Effector memory CD4-positive, alpha-beta T cell (primary cell): ENCODE measurements at regions not wholly inside any gene's neighbourhood (a gene's known extent, or its start where the extent isn't known, plus 50 kb on each side); places are given as distances from the start of the nearest gene placed in this dataset.

Source experiments
- DNase-seq, 3 donors: peaks; one replicate each; pipeline ENCODE4 v3.0.0-alpha.2; 2020
- H3K27ac ChIP-seq: 2 replicates; pipeline ENCODE4 v1.7.0; 2013; ENCODE audit warnings: mild to moderate bottlenecking, low read length, moderate library complexity; ENCODE audit not compliant: insufficient read depth, poor library complexity, severe bottlenecking
- H3K27me3 ChIP-seq: replicated peaks from 2 replicates; pipeline ENCODE4 v1.7.0; 2013; ENCODE audit warnings: mild to moderate bottlenecking, low read length; ENCODE audit not compliant: insufficient read depth, control insufficient read depth, poor library complexity, severe bottlenecking
- H3K36me3 ChIP-seq: 2 replicates; pipeline ENCODE4 v1.7.0; 2013; ENCODE audit warnings: mild to moderate bottlenecking, low read length, moderate library complexity; ENCODE audit not compliant: control insufficient read depth, insufficient read depth
- H3K4me1 ChIP-seq: 2 replicates; pipeline ENCODE4 v1.7.0; 2013; ENCODE audit warnings: low read length, mild to moderate bottlenecking; ENCODE audit not compliant: control insufficient read depth, insufficient read depth, poor library complexity, severe bottlenecking
- H3K4me3 ChIP-seq: 2 replicates; pipeline ENCODE4 v1.7.0; 2013; ENCODE audit warnings: low read length, low read depth, mild to moderate bottlenecking; ENCODE audit not compliant: insufficient read depth, poor library complexity, severe bottlenecking
- H3K9me3 ChIP-seq: 2 replicates; pipeline ENCODE4 v1.7.0; 2013; ENCODE audit warnings: mild to moderate bottlenecking, low read length, moderate library complexity; ENCODE audit not compliant: control insufficient read depth

GRCh38 chr9:27792971-27793689 lies 219.8 kb upstream of the C9orf72 start:
- H3K4me3 ChIP-seq, result no peak overlapping the region
- H3K27ac ChIP-seq, result no peak overlapping the region
- H3K4me1 ChIP-seq, result no peaks in the 10 kb centered on the region
- no peak for DNase-seq
- H3K27me3 ChIP-seq, result no peaks in the 10 kb centered on the region
- H3K9me3 ChIP-seq, result no peaks in the 10 kb centered on the region
- H3K36me3 ChIP-seq, result no peaks in the 10 kb centered on the region

GRCh38 chr9:27799326-27799725 lies 226.0 kb upstream of the C9orf72 start:
- Histone ChIP-seq H3K36me3 (no peaks in the 10 kb centered on the region), H3K4me1 (no peaks in the 10 kb centered on the region), H3K27me3 (no peaks in the 10 kb centered on the region), H3K27ac (no peak overlapping the region), H3K4me3 (no peak overlapping the region), H3K9me3 (no peaks in the 10 kb centered on the region)
- DNase-seq, result no peak

DNA sequence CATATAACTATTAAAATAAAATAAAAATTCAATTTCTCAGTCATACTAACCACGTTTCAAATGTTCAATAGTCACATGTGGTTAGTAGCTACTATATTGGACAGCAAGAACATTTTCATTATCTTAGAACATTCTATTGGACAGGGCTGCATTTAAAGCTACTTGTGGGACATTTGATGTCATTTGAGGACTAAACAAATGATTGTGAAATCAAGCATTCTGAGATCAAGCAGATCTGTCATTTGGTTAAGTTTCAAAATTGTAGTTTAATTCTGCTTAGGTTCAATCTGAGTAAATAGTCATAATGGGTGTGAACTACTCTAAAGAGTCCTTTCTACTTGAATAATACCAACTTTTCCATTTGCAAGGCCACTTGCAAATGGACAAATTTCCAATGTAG lies 226.9 kb upstream of the C9orf72 start:
- Histone ChIP-seq H3K4me1 (no peaks in the 10 kb centered on the region), H3K4me3 (no peak overlapping the region), H3K27me3 (no peaks in the 10 kb centered on the region), H3K27ac (no peak overlapping the region), H3K36me3 (no peaks in the 10 kb centered on the region), H3K9me3 (no peaks in the 10 kb centered on the region)
- no peak for DNase-seq

DNA sequence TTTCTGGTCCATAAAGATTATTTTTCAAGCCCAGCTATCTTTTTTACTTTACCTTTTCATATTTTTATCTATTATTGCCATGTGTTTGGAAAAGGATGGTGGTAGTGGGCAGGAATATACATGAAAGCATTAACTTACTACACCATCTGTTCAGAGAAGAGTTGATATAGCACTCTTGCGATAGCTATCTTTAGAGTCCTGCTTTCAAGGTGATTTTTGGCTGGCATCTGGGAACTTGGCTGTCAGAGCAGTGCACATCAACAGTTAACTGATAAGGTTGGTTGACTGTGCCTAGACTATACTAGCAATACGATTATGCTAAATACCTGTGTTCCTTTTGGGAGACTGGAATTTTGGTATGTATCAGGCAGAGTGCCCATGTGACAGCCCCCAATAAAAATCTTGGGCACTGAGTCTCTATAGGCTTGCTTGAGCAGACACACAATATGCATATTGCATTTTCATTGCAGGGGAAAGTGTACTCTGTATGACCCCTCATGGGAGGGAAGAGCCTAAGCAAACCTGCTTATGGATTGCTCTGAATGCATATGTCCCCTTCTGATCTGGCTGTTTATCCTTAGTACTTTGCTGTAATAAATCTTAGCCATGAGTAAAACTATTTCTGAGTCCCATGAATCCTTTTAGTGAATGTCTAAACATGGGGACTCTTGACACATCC lies 227.6 kb upstream of the C9orf72 start:
- DNase-seq, result no peak
- no peaks in the 10 kb centered on the region for H3K27me3 ChIP-seq
- H3K9me3 ChIP-seq, result no peaks in the 10 kb centered on the region
- H3K36me3 ChIP-seq, result no peaks in the 10 kb centered on the region
- H3K4me3 ChIP-seq, result no peak overlapping the region
- H3K4me1 ChIP-seq, result no peaks in the 10 kb centered on the region
- H3K27ac ChIP-seq, result no peak overlapping the region

- Histone ChIP-seq H3K27me3 (no peaks in the 10 kb centered on the region), H3K36me3 (no peaks in the 10 kb centered on the region), H3K9me3 (no peaks in the 10 kb centered on the region), H3K4me3 (no peak overlapping the region), H3K4me1 (no peaks in the 10 kb centered on the region), H3K27ac (no peak overlapping the region)
- DNase-seq, result no peak
Observed at GRCh38 chr9:27801545-27801944, 228.3 kb upstream of the C9orf72 start.

GRCh38 chr9:27802418-27802817 lies 229.1 kb upstream of the C9orf72 start:
- no peaks in the 10 kb centered on the region for H3K27me3 ChIP-seq
- no peak for DNase-seq
- no peaks in the 10 kb centered on the region for H3K36me3 ChIP-seq
- no peak overlapping the region for H3K27ac ChIP-seq
- H3K9me3 ChIP-seq, result no peaks in the 10 kb centered on the region
- no peak overlapping the region for H3K4me3 ChIP-seq
- no peaks in the 10 kb centered on the region for H3K4me1 ChIP-seq

- no peaks in the 10 kb centered on the region for H3K36me3 ChIP-seq
- H3K27me3 ChIP-seq, result no peaks in the 10 kb centered on the region
- no peaks in the 10 kb centered on the region for H3K9me3 ChIP-seq
- DNase-seq, result no peak
- H3K4me1 ChIP-seq, result no peaks in the 10 kb centered on the region
- no peak overlapping the region for H3K27ac ChIP-seq
- H3K4me3 ChIP-seq, result no peak overlapping the region
Observed at GRCh38 chr9:27808864-27809263, 235.6 kb upstream of the C9orf72 start.

DNA sequence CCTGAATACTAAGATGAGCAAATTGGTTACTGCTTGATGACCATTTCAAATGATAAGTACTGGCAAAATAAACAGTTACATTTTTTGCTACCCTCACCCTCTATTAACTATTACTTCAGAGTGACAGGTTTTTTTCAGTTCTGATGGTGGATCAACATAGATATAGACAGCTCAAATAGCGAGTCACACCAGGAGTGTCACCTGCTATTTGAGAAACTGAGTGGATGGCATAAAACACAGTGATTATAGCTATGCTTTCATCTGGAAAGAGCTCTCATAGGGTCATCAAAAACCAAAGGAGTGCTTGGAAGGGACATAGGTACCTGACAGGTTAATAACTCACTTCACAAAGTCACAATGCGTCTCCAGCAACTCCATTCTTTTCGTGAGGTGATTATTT lies 244.5 kb upstream of the C9orf72 start:
- no peak overlapping the region for H3K27ac ChIP-seq
- no peaks in the 10 kb centered on the region for H3K4me1 ChIP-seq
- H3K36me3 ChIP-seq, result no peaks in the 10 kb centered on the region
- H3K9me3 ChIP-seq, result no peaks in the 10 kb centered on the region
- no peak for DNase-seq
- H3K27me3 ChIP-seq, result no peaks in the 10 kb centered on the region
- H3K4me3 ChIP-seq, result no peak overlapping the region

GRCh38 chr9:27818348-27818747 lies 245.1 kb upstream of the C9orf72 start:
- H3K9me3 ChIP-seq, result no peaks in the 10 kb centered on the region
- no peaks in the 10 kb centered on the region for H3K4me1 ChIP-seq
- H3K27ac ChIP-seq, result no peak overlapping the region
- no peaks in the 10 kb centered on the region for H3K27me3 ChIP-seq
- no peak overlapping the region for H3K4me3 ChIP-seq
- no peak for DNase-seq
- no peaks in the 10 kb centered on the region for H3K36me3 ChIP-seq

DNA sequence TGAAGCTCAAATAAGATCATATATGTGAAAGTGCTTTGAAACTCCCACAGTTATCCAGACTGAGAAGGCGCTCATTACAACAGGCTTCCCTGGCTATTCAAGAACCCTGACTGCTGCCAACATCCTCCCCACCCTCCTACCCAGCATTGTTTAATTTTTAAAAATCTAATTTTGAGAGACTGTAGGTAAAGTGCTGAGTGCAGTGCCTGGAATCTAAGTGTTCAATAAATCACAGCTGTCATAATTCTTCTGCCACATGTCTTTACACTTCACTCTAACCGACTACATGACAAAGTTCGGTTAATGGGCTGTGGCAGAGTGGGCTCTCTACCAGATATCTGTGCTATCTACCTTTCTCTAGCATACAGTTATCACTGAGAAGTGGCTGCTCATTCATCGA lies 255.6 kb upstream of the C9orf72 start:
- H3K4me3 ChIP-seq, result no peak overlapping the region
- no peaks in the 10 kb centered on the region for H3K4me1 ChIP-seq
- no peak for DNase-seq
- no peak overlapping the region for H3K27ac ChIP-seq
- H3K36me3 ChIP-seq, result no peaks in the 10 kb centered on the region
- no peaks in the 10 kb centered on the region for H3K27me3 ChIP-seq
- H3K9me3 ChIP-seq, result no peaks in the 10 kb centered on the region
